Stimulated activated CD4-positive, alpha-beta T cell treated with anti-CD3 and anti-CD28 coated beads, Interleukin-15, amount 100 ng/mL, for 1 hour (primary cell): ENCODE measurements at regions not wholly inside any gene's neighbourhood (a gene's known extent, or its start where the extent isn't known, plus 50 kb on each side); places are given as distances from the start of the nearest gene placed in this dataset.

Experiments
- DNase-seq, 2 donors: peaks; one replicate each; pipeline ENCODE4 v3.0.0-alpha.2; 2020; ENCODE audit warnings: low read depth in 1 of 2, low spot score in 1 of 2

GRCh38 chr17:45679426-45679825, 104.7 kb upstream of the CRHR1 start:
- DNase-seq: no peak

GRCh38 chr17:45680360-45680759, 103.8 kb upstream of the CRHR1 start:
- DNase-seq: no peak

- DNase-seq: no peak
These were observed 102.4 kb upstream of the CRHR1 start for GRCh38 chr17:45681706-45682105.

- no peak for DNase-seq
These were observed 97.9 kb upstream of the CRHR1 start for GRCh38 chr17:45686250-45686649.

GRCh38 chr17:45687594-45687993, 96.5 kb upstream of the CRHR1 start:
- no peak for DNase-seq

GRCh38 chr17:45688353-45688752, 95.8 kb upstream of the CRHR1 start:
- no peak for DNase-seq

- no peak for DNase-seq
These were observed 95.3 kb upstream of the CRHR1 start for GRCh38 chr17:45688820-45689219.

GRCh38 chr17:45689451-45689850, 94.7 kb upstream of the CRHR1 start:
- DNase-seq: no peak

GRCh38 chr17:45690625-45691275, 93.4 kb upstream of the CRHR1 start:
- no peak for DNase-seq

GRCh38 chr17:45692661-45693060, 91.5 kb upstream of the CRHR1 start:
- no peak for DNase-seq

GRCh38 chr17:45693792-45694191, 90.3 kb upstream of the CRHR1 start:
- DNase-seq: no peak

GRCh38 chr17:45696442-45696841, 87.7 kb upstream of the CRHR1 start:
- no peak for DNase-seq

GRCh38 chr17:45697076-45697475, 87.0 kb upstream of the CRHR1 start:
- DNase-seq: no peak

- no peak for DNase-seq
These were observed 83.7 kb upstream of the CRHR1 start for GRCh38 chr17:45700171-45701090.

GRCh38 chr17:45702666-45703266, 81.4 kb upstream of the CRHR1 start:
- no peak for DNase-seq

- no peak for DNase-seq
These were observed 80.8 kb upstream of the CRHR1 start for GRCh38 chr17:45703348-45703747.

- no peak for DNase-seq
These were observed 80.3 kb upstream of the CRHR1 start for GRCh38 chr17:45703806-45704205.

GRCh38 chr17:45704251-45704650, 79.9 kb upstream of the CRHR1 start:
- no peak for DNase-seq

GRCh38 chr17:45705123-45706009, 78.8 kb upstream of the CRHR1 start:
- no peak for DNase-seq

GRCh38 chr17:45706033-45706432, 78.1 kb upstream of the CRHR1 start:
- DNase-seq: no peak

- DNase-seq: no peak
These were observed 75.3 kb upstream of the CRHR1 start for GRCh38 chr17:45708707-45709290.
